ENCODE measurements at regions not wholly inside any gene's neighbourhood (a gene's known extent, or its start where the extent isn't known, plus 50 kb on each side); places are given as distances from the start of the nearest gene placed in this dataset.

DNA sequence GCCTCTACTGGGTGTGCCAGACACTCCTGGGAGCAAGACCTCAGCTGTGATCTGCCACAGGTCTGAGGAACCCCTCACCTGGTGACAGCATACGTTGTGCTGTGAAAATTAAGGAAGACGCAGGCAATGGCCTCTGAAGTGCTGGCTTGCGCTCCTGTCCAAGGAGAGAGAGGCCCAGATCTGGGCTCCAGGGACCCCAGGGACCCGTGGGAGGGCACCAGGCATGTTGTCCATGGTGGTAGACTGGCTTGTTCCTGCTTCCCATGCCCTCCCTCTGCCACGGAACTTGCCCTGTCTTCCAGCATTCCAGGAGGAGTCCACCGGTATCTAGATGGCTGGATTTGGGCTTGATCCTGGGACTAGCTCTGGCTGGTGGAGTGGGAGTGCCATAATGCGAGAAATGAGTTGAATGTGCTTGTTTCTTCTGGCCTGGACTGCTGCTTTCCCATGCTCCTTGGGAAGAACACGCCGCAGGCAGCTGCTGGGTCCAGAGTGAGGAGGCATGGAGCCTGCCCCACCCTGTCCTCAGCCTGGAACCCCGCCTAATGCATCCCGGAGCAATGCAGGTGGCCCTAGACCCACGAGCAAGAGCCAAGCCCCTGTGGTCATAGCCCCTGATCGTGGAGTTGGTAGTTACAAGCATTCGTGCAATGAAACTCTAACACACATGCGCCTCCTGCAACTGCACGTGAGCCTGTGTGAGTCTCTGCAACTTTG, 190.2 kb downstream of the TEX29 start:
- TF ChIP-seq, protein P1, sequence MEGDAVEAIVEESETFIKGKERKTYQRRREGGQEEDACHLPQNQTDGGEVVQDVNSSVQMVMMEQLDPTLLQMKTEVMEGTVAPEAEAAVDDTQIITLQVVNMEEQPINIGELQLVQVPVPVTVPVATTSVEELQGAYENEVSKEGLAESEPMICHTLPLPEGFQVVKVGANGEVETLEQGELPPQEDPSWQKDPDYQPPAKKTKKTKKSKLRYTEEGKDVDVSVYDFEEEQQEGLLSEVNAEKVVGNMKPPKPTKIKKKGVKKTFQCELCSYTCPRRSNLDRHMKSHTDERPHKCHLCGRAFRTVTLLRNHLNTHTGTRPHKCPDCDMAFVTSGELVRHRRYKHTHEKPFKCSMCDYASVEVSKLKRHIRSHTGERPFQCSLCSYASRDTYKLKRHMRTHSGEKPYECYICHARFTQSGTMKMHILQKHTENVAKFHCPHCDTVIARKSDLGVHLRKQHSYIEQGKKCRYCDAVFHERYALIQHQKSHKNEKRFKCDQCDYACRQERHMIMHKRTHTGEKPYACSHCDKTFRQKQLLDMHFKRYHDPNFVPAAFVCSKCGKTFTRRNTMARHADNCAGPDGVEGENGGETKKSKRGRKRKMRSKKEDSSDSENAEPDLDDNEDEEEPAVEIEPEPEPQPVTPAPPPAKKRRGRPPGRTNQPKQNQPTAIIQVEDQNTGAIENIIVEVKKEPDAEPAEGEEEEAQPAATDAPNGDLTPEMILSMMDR (IDR thresholded peaks at IDR 0.05), result no peak
- no peak for TF ChIP-seq GATA2 (CRISPR knock-in tag; IDR thresholded peaks at IDR 0.05)
- TF ChIP-seq ELF1 (IDR thresholded peaks at IDR 0.05), result no peak
- no peak for TF ChIP-seq POLR2AphosphoS5 (IDR thresholded peaks at IDR 0.05; ENCODE audit: low read depth, low read length)
- no peak for TF ChIP-seq SIN3A (IDR thresholded peaks at IDR 0.05; ENCODE audit: borderline replicate concordance, low read depth, low read length)

Measured in SK-N-SH (cell line).